22Rv1 (cell line): ENCODE measurements at regions not wholly inside any gene's neighbourhood (a gene's known extent, or its start where the extent isn't known, plus 50 kb on each side); places are given as distances from the start of the nearest gene placed in this dataset.

Experiments used
- ZFX ChIP-seq: fragments of 450-650 bp; IDR thresholded peaks from 2 replicates; pipeline ENCODE4 v1.6.1; 2017; ENCODE audit warnings: antibody characterized with exemption, borderline replicate concordance
- TF ChIP-seq, protein P1 (sequence below): fragments of 450-650 bp; IDR thresholded peaks from 2 replicates; pipeline ENCODE4 v1.5.1; 2017; ENCODE audit warnings: mild to moderate bottlenecking

DNA sequence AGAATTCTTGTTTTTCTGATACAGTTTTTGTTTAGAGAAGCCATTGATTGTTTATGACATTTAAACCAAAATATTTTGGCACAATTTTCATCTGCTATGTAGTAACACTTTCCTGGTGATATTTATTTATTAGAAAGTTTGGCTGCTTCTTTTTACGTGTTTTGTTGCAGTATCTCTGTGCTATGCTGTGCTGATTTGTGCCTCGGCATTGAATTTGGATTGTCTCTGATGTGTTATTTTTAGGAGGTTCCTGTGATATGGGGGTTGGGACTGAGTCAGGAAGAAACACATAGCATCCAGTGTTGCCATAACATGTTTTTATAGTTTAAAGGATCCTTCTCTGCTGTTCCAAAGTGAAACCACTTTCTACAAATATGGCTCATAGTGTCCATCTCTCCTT, 1197.7 kb upstream of the LRRN3 start:
- TF ChIP-seq, protein P1, sequence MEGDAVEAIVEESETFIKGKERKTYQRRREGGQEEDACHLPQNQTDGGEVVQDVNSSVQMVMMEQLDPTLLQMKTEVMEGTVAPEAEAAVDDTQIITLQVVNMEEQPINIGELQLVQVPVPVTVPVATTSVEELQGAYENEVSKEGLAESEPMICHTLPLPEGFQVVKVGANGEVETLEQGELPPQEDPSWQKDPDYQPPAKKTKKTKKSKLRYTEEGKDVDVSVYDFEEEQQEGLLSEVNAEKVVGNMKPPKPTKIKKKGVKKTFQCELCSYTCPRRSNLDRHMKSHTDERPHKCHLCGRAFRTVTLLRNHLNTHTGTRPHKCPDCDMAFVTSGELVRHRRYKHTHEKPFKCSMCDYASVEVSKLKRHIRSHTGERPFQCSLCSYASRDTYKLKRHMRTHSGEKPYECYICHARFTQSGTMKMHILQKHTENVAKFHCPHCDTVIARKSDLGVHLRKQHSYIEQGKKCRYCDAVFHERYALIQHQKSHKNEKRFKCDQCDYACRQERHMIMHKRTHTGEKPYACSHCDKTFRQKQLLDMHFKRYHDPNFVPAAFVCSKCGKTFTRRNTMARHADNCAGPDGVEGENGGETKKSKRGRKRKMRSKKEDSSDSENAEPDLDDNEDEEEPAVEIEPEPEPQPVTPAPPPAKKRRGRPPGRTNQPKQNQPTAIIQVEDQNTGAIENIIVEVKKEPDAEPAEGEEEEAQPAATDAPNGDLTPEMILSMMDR = no peak
- no peak for TF ChIP-seq ZFX
